ENCODE measurements at regions not wholly inside any gene's neighbourhood (a gene's known extent, or its start where the extent isn't known, plus 50 kb on each side); places are given as distances from the start of the nearest gene placed in this dataset.

GRCh38 chr11:116190861-116191260 is 581.9 kb downstream of the BUD13 start:
- no peak for TF ChIP-seq CTCF (IDR thresholded peaks at IDR 0.05)
- TF ChIP-seq POLR2AphosphoS5 (IDR thresholded peaks at IDR 0.05; ENCODE audit: low read depth, low read length), result no peak
- TF ChIP-seq SIN3A (IDR thresholded peaks at IDR 0.05; ENCODE audit: borderline replicate concordance, insufficient read depth, low read depth, low read length), result no peak
